ENCODE measurements at regions not wholly inside any gene's neighbourhood (a gene's known extent, or its start where the extent isn't known, plus 50 kb on each side); places are given as distances from the start of the nearest gene placed in this dataset.

DNA sequence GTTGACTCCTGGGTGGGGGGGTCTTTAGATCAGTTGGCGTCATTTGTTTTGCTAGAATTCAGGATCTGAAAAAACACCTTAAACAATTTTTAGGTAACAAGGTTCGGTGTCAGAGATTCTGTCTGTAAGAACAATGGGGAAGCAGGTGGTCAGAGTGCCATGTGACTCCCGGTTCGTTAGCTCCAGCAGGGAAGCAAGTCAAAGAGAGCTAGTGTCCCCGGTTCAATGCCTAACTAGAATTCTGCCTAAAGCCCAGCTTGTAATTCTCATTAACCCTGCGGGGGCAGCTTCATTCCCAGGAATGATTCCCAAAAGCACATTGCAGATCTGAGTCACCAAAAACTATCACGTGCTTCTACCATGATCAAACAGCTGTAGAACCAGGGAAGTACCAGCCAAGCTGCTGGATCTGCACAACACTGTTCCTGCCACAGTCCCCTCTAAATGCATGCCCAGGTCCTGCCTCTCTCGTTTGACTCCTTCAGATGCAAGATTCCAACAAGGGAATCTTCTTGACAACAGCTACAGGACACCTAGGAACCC is 664.3 kb upstream of the CELF2 start:
- Histone ChIP-seq H3K9me3 (ENCODE audit: low read depth, low read length) (no peaks in the 10 kb centered on the region), H3K4me1 (ENCODE audit: insufficient read depth, low read length) (no peaks in the 10 kb centered on the region), H3K4me3 (ENCODE audit: low read length) (no peak overlapping the region), H3K27me3 (ENCODE audit: insufficient read depth, low read length) (no peaks in the 10 kb centered on the region)

DNA sequence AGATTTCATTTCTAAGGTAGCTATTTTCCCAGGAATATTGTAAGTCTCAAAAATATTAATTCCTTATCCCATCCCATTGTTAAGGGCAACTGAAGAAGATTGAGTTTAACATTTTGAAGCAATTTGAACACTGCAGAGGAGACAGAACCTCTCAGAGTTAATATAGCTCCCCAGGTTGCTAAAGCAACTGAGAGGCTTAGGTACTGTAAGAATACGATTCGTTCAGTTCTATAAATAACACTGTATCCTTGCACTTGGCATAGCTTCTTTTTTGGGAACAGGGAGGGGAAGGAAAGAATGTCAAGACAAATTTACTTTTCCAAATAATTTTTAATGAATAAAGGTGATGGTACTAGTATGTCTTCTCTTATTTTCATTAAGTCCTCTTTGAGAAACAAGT is 658.4 kb upstream of the CELF2 start:
- Histone ChIP-seq H3K9me3 (ENCODE audit: low read depth, low read length) (no peaks in the 10 kb centered on the region), H3K4me1 (ENCODE audit: insufficient read depth, low read length) (no peaks in the 10 kb centered on the region), H3K4me3 (ENCODE audit: low read length) (no peak overlapping the region), H3K27me3 (ENCODE audit: insufficient read depth, low read length) (no peaks in the 10 kb centered on the region)

DNA sequence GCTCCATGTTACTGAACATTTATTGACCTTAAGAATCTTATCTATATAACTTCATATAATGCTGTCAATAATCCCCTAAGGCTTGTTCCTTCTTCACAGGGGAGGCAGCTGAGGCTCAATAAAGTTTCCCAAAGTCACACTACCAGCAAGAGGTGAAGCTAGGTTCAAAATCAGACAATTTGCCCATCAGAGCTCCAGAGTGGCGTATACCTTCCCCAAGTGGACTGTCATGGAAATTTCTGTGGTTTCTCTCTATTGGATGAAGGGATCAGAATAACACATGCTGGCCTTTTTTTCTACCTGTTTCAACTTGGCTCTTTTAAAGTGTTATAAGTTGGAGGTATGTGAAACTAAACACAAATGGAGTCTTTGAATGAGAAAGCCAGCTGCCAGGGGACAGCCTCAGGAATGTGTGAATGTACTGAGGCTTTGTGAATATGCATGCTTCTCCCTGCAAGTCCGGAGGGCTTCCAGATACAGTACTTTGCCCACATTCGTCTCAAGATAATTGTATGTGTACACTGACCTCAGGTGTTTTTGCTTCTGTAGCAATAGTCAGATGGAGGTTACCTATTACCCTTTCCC is 656.3 kb upstream of the CELF2 start:
- H3K4me3 ChIP-seq (ENCODE audit: low read length), result no peak overlapping the region
- no peaks in the 10 kb centered on the region for H3K4me1 ChIP-seq (ENCODE audit: insufficient read depth, low read length)
- no peaks in the 10 kb centered on the region for H3K9me3 ChIP-seq (ENCODE audit: low read depth, low read length)

DNA sequence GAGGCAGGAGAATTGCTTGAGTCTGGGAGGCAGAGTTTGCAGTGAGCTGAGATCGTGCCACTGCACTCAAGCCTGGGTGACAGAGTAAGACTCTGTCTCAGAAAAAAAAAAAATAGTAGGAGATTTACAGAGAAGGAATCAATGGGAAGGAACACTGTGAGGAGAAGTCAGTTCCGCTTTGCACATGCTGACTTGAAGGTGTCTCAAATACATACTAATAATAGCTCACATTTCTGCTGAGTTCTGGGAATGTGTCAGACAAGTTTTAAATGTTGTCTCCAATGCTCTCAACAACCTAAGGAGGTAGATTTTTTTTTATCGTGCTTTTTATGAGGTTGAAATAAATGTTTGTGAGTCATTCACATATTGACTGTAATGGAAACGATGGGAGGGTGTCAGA is 654.9 kb upstream of the CELF2 start:
- no peaks in the 10 kb centered on the region for H3K27me3 ChIP-seq (ENCODE audit: insufficient read depth, low read length)
- H3K4me3 ChIP-seq (ENCODE audit: low read length), result no peak overlapping the region
- H3K9me3 ChIP-seq (ENCODE audit: low read depth, low read length), result no peaks in the 10 kb centered on the region
- no peaks in the 10 kb centered on the region for H3K4me1 ChIP-seq (ENCODE audit: insufficient read depth, low read length)

More for the DNA sequence above, 656.3 kb upstream of the CELF2 start:
- no peaks in the 10 kb centered on the region for H3K27me3 ChIP-seq (ENCODE audit: insufficient read depth, low read length)

DNA sequence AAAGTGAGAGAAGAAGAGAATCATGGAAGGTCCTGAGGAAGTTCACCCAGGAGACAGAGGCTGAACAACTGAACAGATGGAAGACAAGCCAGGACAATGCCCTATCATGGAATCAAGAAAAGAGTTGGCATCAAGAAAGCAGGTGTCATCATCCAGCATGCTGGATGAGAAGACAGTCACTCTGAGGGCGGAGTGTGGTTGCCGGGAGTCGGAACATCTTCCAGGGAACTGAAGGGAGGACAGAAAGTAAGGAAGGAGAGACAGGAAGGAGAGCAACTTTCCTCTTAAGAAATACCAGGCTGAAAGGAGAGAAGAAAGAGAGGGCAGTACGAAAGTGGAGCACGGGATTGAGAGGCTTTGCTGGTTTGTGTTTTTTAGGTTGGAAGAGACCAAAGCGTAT is 654.5 kb upstream of the CELF2 start:
- Histone ChIP-seq H3K9me3 (ENCODE audit: low read depth, low read length) (no peaks in the 10 kb centered on the region), H3K4me3 (ENCODE audit: low read length) (no peak overlapping the region), H3K4me1 (ENCODE audit: insufficient read depth, low read length) (no peaks in the 10 kb centered on the region)

DNA sequence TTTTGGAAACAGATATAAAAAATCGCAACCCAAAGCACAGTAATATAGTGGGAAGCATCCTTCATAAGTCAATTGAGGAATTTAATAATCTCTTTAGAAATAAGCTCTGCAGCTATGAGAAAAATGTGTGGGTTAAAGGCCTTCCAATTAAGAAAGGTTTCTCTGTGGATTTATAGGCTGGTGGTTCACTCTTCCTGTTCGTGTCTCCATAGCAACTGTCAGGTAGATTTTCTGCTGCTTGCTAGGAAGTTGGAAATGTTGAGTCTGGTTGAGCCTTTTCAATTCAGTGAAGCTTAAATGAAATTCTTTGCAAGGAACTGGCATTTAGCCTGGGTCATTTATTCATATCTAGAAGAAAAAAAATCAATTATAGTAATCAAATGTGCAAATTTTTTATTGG is 652.8 kb upstream of the CELF2 start:
- no peaks in the 10 kb centered on the region for H3K9me3 ChIP-seq (ENCODE audit: low read depth, low read length)
- H3K4me1 ChIP-seq (ENCODE audit: insufficient read depth, low read length), result no peaks in the 10 kb centered on the region
- H3K27me3 ChIP-seq (ENCODE audit: insufficient read depth, low read length), result no peaks in the 10 kb centered on the region
- no peak overlapping the region for H3K4me3 ChIP-seq (ENCODE audit: low read length)

More for the DNA sequence above, 654.5 kb upstream of the CELF2 start:
- no peaks in the 10 kb centered on the region for H3K27me3 ChIP-seq (ENCODE audit: insufficient read depth, low read length)

DNA sequence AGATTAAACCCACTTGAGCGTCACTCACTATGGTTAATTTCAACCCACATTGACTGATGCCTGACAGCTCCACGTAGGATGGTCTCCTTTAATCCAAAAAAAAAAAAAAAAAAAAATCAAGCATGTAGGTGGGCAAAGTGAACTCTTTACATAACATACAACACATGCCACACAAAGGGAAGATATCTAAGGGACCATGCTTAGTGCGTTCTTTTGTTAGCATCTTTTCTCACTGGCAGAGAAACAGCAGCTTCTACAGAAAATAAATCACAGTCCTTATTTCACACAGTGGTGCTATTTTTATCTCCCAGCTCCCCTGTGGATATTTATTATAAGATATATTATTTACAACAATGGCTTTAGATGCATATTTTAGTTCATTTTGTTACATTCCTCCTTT is 652.0 kb upstream of the CELF2 start:
- no peaks in the 10 kb centered on the region for H3K4me1 ChIP-seq (ENCODE audit: insufficient read depth, low read length)

DNA sequence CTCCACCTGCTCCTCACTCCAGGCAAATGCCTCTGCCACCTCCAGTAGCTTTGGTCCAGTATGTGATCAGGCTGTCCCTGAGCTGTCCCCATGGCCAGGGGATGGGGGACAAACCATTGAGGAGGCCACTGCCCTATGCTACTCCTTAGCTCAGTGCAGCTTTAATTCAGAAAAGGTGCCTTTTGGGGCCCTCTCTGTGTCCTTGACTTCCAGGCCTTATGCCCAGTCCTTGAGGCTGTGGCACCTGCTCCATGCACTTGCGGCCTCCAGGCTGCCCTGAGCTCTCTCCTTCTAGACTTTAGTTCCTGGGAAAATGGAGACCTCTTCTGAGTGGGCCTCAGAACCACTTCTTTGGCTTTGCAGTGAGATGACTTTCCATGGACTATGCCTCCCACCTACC is 650.8 kb upstream of the CELF2 start:
- H3K27me3 ChIP-seq (ENCODE audit: insufficient read depth, low read length), result no peaks in the 10 kb centered on the region

More for the DNA sequence above, 652.0 kb upstream of the CELF2 start:
- no peaks in the 10 kb centered on the region for H3K27me3 ChIP-seq (ENCODE audit: insufficient read depth, low read length)
- H3K4me3 ChIP-seq (ENCODE audit: low read length), result no peak overlapping the region
- H3K9me3 ChIP-seq (ENCODE audit: low read depth, low read length), result no peaks in the 10 kb centered on the region

DNA sequence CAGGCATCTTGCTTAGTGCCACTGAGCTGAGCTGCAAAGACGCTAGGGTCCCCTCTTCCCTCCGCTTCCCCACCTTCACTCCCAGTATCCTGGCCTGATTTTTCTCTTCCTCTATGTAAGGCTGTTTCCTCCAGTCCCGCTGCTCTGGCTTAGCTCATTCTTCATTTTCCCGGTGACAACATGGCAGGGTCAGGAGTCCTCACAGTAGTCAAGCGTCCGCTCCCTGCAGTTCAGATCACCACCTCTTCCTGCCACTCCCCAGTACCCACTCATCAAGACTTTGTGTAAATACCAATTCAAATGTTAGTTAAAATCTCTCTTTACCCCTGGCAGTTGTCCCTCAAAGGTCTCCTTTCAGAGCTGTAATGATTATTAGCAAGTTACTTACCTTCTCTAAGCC is 650.4 kb upstream of the CELF2 start:
- Histone ChIP-seq H3K9me3 (ENCODE audit: low read depth, low read length) (no peaks in the 10 kb centered on the region), H3K4me1 (ENCODE audit: insufficient read depth, low read length) (no peaks in the 10 kb centered on the region), H3K4me3 (ENCODE audit: low read length) (no peak overlapping the region), H3K27me3 (ENCODE audit: insufficient read depth, low read length) (no peaks in the 10 kb centered on the region)

More for the DNA sequence above, 650.8 kb upstream of the CELF2 start:
- Histone ChIP-seq H3K9me3 (ENCODE audit: low read depth, low read length) (no peaks in the 10 kb centered on the region), H3K4me1 (ENCODE audit: insufficient read depth, low read length) (no peaks in the 10 kb centered on the region), H3K4me3 (ENCODE audit: low read length) (no peak overlapping the region)

DNA sequence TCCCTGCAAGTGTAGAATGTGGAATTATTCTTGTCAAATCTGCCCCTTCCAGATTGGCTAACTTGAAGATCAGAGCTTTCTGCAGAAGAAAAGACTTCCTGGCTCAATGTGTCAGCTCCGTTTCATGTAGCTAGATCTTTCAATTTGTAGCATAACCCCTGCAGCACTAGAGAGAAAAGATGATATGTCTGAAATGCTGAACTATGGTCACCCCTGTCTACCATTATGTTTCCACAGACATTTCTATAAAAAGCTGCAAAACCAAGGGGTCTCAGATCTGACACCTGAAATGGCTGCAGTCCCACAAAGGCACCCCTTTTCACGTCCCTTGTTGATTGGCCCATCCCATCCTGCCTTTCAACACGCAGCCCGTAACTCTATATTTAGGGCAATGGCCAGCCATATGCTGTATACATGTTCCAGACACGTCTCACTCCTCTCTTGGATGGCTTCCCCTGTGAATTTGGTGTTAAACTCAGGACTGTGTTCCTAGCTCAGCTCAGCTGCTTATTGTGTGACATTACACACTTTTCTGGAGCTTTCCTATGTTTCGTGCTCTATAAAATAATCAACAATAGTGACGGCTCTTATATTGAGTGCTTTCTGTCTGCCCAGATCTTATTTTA is 648.6 kb upstream of the CELF2 start:
- Histone ChIP-seq H3K4me3 (ENCODE audit: low read length) (no peak overlapping the region), H3K27me3 (ENCODE audit: insufficient read depth, low read length) (no peaks in the 10 kb centered on the region), H3K9me3 (ENCODE audit: low read depth, low read length) (no peaks in the 10 kb centered on the region), H3K4me1 (ENCODE audit: insufficient read depth, low read length) (no peaks in the 10 kb centered on the region)

DNA sequence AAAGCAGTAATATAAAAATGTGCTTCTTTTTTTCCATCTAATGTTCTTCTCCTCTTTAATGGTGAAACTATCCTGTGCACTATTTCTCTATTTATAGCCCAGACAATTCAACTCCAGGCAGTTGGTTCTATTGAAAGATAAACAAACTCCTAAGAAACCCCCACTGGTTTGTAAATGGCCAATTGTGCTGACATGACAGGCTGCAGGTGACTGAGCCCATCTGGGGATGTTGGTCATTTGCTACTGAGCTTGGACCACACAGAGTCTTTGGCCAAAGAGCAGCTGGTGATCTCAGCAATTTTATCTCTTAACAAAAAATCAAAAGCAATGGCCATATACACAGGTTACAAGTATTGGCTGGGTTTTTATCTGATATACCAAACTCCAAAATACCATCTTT is 631.8 kb upstream of the CELF2 start:
- Histone ChIP-seq H3K4me3 (ENCODE audit: low read length) (no peak overlapping the region), H3K4me1 (ENCODE audit: insufficient read depth, low read length) (no peaks in the 10 kb centered on the region), H3K27me3 (ENCODE audit: insufficient read depth, low read length) (no peaks in the 10 kb centered on the region), H3K9me3 (ENCODE audit: low read depth, low read length) (no peaks in the 10 kb centered on the region)

DNA sequence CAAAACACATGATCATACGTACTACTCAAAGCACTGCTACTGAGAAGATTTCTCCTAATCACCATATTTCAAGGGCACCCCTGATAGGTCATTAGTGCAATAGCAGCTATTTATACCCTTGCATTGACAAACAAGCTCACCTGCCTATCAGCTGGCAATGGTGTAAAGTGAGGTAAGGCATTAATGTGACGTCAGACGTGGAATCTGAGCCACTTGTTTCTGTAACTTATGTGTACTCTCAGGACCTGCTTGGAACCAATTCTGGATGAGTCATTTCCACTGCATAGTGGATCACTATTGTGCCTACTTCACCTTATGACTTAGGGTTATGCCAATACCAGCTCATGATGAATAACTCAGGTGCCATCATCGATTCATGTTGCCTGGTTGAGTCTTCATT is 628.5 kb upstream of the CELF2 start:
- H3K4me1 ChIP-seq (ENCODE audit: insufficient read depth, low read length), result peaks cover 10% of the 10 kb centered on the region
- H3K9me3 ChIP-seq (ENCODE audit: low read depth, low read length), result no peaks in the 10 kb centered on the region
- H3K27me3 ChIP-seq (ENCODE audit: insufficient read depth, low read length), result no peaks in the 10 kb centered on the region
- no peak overlapping the region for H3K4me3 ChIP-seq (ENCODE audit: low read length)

DNA sequence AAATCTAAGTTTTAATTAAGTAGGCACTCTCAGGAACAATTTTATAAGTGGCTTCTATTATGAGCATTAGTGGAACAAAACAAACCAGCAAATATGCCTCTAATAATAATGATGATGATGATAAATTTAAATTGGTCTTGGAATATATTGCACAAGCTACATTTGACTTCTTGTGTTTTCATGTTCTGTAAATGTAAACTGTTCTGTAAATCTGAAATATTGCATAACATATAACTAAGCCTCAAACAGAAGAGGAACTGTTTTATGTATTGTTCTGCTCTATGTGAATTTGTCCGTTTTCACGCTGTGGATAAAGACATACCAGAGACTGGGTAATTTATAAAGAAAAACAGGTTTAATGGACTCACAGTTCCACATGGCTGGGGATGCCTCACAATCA is 625.2 kb upstream of the CELF2 start:
- no peak overlapping the region for H3K4me3 ChIP-seq (ENCODE audit: low read length)

DNA sequence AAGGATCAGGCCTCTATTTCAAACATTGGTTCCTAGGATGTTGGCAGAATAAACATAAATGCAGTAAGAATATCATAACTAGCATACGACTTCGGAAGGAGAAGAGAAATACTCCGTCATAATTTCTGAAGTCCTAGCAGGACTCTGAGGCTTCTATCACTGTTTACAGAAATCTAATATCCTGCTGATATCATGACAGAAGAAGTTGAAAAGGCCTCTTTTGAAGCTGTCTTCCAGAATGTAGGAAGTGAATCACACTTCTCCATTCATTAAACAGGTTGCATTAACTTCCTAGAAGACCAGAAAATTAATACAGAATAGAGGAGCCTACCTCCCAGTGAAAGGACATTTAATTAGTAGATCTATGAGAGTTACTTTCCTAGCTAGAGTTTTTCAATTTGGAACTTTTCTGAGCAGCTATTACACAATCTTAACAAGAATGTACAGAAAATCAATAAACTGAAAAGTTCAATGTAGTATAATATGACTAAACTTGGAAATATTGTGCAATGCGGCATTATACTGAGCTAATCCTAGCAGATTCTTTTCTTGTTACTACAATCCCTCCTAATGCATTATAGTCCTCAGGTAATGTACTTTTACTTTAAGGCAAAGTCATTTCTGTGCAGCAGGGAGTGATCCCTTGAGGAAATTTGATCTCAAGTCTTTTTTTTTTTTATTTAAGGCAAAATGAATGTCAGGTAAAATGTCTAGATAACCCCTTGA is 622.6 kb upstream of the CELF2 start:
- no peak overlapping the region for H3K4me3 ChIP-seq (ENCODE audit: low read length)
- no peaks in the 10 kb centered on the region for H3K27me3 ChIP-seq (ENCODE audit: insufficient read depth, low read length)

More for the DNA sequence above, 625.2 kb upstream of the CELF2 start:
- Histone ChIP-seq H3K27me3 (ENCODE audit: insufficient read depth, low read length) (no peaks in the 10 kb centered on the region), H3K9me3 (ENCODE audit: low read depth, low read length) (no peaks in the 10 kb centered on the region), H3K4me1 (ENCODE audit: insufficient read depth, low read length) (peaks cover 14% of the 10 kb centered on the region)

DNA sequence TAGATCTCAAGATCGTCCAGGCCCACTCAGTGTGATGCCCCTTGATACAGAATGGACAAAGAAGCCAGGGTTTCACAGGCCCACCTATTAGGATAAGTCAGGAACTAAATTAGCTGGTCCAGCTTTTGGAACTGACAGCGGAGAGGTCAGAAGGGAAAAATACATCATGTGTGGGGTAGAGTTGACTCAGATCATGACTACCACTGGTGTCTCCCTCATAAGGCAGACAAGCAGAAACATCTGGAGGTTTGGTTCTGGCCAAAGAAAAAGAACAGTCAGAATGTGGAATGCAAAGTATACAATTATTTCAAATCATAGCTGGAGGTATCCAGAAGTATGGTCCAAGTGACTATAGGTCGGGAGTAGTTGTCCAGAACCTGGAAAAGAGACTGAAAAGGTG is 621.1 kb upstream of the CELF2 start:
- H3K4me1 ChIP-seq (ENCODE audit: insufficient read depth, low read length), result peaks cover 14% of the 10 kb centered on the region
- no peak overlapping the region for H3K4me3 ChIP-seq (ENCODE audit: low read length)
- H3K9me3 ChIP-seq (ENCODE audit: low read depth, low read length), result no peaks in the 10 kb centered on the region
- no peaks in the 10 kb centered on the region for H3K27me3 ChIP-seq (ENCODE audit: insufficient read depth, low read length)

More for the DNA sequence above, 622.6 kb upstream of the CELF2 start:
- H3K4me1 ChIP-seq (ENCODE audit: insufficient read depth, low read length), result peaks cover 14% of the 10 kb centered on the region
- no peaks in the 10 kb centered on the region for H3K9me3 ChIP-seq (ENCODE audit: low read depth, low read length)

Data from mononuclear cell (primary cell).